ENCODE measurements at regions not wholly inside any gene's neighbourhood (a gene's known extent, or its start where the extent isn't known, plus 50 kb on each side); places are given as distances from the start of the nearest gene placed in this dataset.

DNA sequence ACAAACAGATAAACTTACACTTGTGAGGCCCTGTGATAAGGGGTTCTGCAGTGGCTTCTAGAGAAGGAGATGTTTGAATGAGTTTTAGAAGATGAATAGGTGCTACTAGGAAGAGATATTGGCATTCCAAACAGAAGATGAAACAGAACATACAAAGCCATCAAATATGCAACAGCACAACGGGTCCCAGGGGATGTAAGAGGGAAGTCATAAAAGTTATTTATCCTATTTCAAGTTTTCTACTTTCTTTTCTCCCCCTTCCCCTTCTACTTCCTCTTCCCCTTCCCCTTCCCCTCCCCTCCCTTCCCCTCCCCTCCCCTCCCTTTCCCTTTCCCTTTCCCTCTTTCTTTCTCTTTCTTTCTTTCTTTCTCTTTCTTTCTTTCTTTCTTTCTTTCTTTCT, 94.9 kb upstream of the CADM1 start:
- no peak for ATAC-seq
- H3K27ac Mint-ChIP-seq: no peak overlapping the region

GRCh38 chr11:115598257-115598901, 94.2 kb upstream of the CADM1 start:
- peaks cover 6% of the 10 kb centered on the region for H3K9me3 Mint-ChIP-seq
- no peaks in the 10 kb centered on the region for H3K27me3 Mint-ChIP-seq
- no peak overlapping the region for H3K4me3 Mint-ChIP-seq
- no peaks in the 10 kb centered on the region for H3K36me3 Mint-ChIP-seq
- no peak for ATAC-seq
- H3K27ac Mint-ChIP-seq: no peak overlapping the region
- peaks cover 6% of the 10 kb centered on the region for H3K4me1 Mint-ChIP-seq

More for the DNA sequence above, 94.9 kb upstream of the CADM1 start:
- no peaks in the 10 kb centered on the region for H3K27me3 Mint-ChIP-seq
- peaks cover 6% of the 10 kb centered on the region for H3K9me3 Mint-ChIP-seq
- H3K36me3 Mint-ChIP-seq: no peaks in the 10 kb centered on the region
- no peak overlapping the region for H3K4me3 Mint-ChIP-seq
- H3K4me1 Mint-ChIP-seq: peaks cover 6% of the 10 kb centered on the region

GRCh38 chr11:115591380-115591779, 87.2 kb upstream of the CADM1 start:
- H3K27ac Mint-ChIP-seq: no peak overlapping the region
- no peak overlapping the region for H3K4me3 Mint-ChIP-seq
- H3K27me3 Mint-ChIP-seq: no peaks in the 10 kb centered on the region
- no peak for ATAC-seq
- H3K36me3 Mint-ChIP-seq: no peaks in the 10 kb centered on the region
- H3K4me1 Mint-ChIP-seq: no peaks in the 10 kb centered on the region
- peaks cover 9% of the 10 kb centered on the region for H3K9me3 Mint-ChIP-seq

GRCh38 chr11:115590254-115590653, 86.0 kb upstream of the CADM1 start:
- no peak overlapping the region for H3K27ac Mint-ChIP-seq
- ATAC-seq: no peak
- H3K4me1 Mint-ChIP-seq: no peaks in the 10 kb centered on the region
- H3K36me3 Mint-ChIP-seq: no peaks in the 10 kb centered on the region
- peaks cover 9% of the 10 kb centered on the region for H3K9me3 Mint-ChIP-seq
- no peak overlapping the region for H3K4me3 Mint-ChIP-seq
- no peaks in the 10 kb centered on the region for H3K27me3 Mint-ChIP-seq

- no peak overlapping the region for H3K27ac Mint-ChIP-seq
- H3K4me1 Mint-ChIP-seq: no peaks in the 10 kb centered on the region
- H3K4me3 Mint-ChIP-seq: no peak overlapping the region
- H3K27me3 Mint-ChIP-seq: no peaks in the 10 kb centered on the region
- peaks cover 9% of the 10 kb centered on the region for H3K9me3 Mint-ChIP-seq
- no peak for ATAC-seq
- no peaks in the 10 kb centered on the region for H3K36me3 Mint-ChIP-seq
Measured at GRCh38 chr11:115587718-115588342, 83.6 kb upstream of the CADM1 start.

DNA sequence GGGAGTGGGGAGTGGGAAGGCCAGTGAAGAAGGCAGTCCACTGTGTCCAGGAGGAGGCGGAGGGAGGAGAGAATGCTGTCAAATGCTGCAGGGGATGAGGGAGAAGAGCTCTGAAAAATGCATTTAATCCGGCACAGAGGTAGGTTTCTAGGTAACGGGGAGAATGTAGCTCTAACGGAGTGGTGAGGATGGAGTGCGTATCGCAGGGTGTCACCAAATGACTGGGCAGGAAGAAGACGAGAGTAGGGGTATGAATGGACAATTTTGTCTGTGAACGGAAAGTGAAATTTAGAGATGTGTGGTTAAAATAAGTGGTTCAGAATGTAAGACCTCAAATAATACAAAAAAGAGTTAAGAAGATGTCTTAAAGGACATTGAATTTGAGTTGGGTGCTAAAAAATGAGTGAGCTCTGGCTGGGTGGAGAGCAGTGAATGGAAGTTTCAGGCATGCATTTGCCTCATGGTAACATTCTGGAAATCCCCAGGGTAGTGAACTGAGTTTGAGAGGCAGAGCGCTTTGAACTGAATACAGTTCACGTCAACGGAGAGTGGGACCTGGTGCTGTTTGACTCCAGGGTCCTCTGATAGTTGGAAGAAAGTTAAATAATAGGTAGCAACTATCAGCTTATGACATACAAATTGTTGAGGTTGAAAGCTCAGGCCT, 81.3 kb upstream of the CADM1 start:
- no peak overlapping the region for H3K4me3 Mint-ChIP-seq
- no peak overlapping the region for H3K27ac Mint-ChIP-seq
- ATAC-seq: peak; percentile 60
- no peaks in the 10 kb centered on the region for H3K4me1 Mint-ChIP-seq
- H3K27me3 Mint-ChIP-seq: no peaks in the 10 kb centered on the region
- no peaks in the 10 kb centered on the region for H3K36me3 Mint-ChIP-seq
- peaks cover 9% of the 10 kb centered on the region for H3K9me3 Mint-ChIP-seq

GRCh38 chr11:115581871-115582639, 77.8 kb upstream of the CADM1 start:
- ATAC-seq: no peak
- Mint-ChIP-seq H3K9me3 (peaks cover 2% of the 10 kb centered on the region), H3K27me3 (peaks cover 8% of the 10 kb centered on the region), H3K4me3 (no peak overlapping the region), H3K27ac (no peak overlapping the region), H3K4me1 (no peaks in the 10 kb centered on the region), H3K36me3 (no peaks in the 10 kb centered on the region)

GRCh38 chr11:115580927-115581680, 76.9 kb upstream of the CADM1 start:
- Mint-ChIP-seq H3K27ac (no peak overlapping the region), H3K9me3 (no peaks in the 10 kb centered on the region), H3K4me3 (no peak overlapping the region), H3K36me3 (no peaks in the 10 kb centered on the region), H3K4me1 (no peaks in the 10 kb centered on the region), H3K27me3 (peaks cover 8% of the 10 kb centered on the region)
- no peak for ATAC-seq

DNA sequence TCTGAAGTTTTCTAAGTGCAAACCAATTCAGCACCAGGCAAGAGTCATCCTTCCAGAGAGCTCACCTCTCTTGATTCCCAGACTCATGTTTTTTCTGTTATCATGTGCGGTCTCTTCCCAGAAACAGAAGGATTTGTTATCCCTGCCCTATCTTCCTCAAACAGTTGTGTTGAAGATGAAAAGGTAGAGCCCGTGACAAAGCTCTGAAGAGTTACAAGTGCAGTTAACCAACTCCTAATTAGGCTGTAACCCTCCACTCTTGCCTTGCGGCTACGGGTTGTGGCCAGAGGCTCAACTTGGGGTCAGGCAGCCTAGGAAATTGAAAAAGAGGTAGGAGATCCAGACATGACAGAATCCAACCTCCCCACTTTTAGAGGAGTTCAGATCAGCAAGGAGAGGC, 76.2 kb upstream of the CADM1 start:
- no peak for ATAC-seq
- H3K36me3 Mint-ChIP-seq: no peaks in the 10 kb centered on the region
- H3K27ac Mint-ChIP-seq: no peak overlapping the region
- no peak overlapping the region for H3K4me3 Mint-ChIP-seq
- H3K27me3 Mint-ChIP-seq: peaks cover 8% of the 10 kb centered on the region
- H3K9me3 Mint-ChIP-seq: no peaks in the 10 kb centered on the region
- no peaks in the 10 kb centered on the region for H3K4me1 Mint-ChIP-seq

DNA sequence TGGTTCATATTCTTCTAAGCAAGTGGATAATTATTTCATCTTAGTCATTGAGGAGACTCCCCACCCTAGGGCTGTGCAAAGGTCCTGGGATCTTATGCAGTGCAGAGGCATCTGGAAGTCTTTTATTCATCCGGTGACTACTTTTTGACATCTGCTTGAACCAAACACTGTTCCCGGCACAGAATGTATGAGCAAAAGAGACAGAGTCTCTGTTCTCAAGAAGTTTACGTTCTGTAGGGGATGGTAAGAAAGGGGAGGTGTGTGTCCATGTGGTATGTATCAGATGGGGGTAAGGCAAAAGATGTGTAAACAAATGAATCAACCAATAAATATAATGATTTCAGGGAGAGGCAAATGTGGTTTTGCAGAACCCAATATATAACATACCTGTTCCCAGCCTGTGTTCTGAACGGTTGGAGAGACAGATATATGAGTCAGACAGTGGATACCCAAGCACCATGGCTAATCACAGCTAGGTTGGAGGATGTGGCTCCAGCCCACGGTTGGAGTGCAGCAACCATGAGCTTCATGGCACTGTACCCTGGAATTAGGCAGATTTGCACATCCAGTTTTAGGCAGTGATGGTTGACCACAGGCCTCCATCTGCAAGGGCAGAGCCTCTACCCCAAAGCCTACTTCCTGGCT, 75.1 kb upstream of the CADM1 start:
- Mint-ChIP-seq H3K9me3 (no peaks in the 10 kb centered on the region), H3K4me3 (no peak overlapping the region), H3K27ac (no peak overlapping the region), H3K27me3 (peaks cover 8% of the 10 kb centered on the region), H3K4me1 (no peaks in the 10 kb centered on the region), H3K36me3 (no peaks in the 10 kb centered on the region)
- no peak for ATAC-seq

- H3K27ac Mint-ChIP-seq: no peak overlapping the region
Measured at GRCh38 chr11:115578275-115578674, 74.1 kb upstream of the CADM1 start.

GRCh38 chr11:115577701-115578100, 73.5 kb upstream of the CADM1 start:
- H3K36me3 Mint-ChIP-seq: no peaks in the 10 kb centered on the region
- no peak for ATAC-seq
- no peak overlapping the region for H3K4me3 Mint-ChIP-seq
- H3K27ac Mint-ChIP-seq: no peak overlapping the region
- no peaks in the 10 kb centered on the region for H3K4me1 Mint-ChIP-seq
- H3K27me3 Mint-ChIP-seq: peaks cover 8% of the 10 kb centered on the region
- no peaks in the 10 kb centered on the region for H3K9me3 Mint-ChIP-seq

More at GRCh38 chr11:115578275-115578674, 74.1 kb upstream of the CADM1 start:
- no peaks in the 10 kb centered on the region for H3K4me1 Mint-ChIP-seq
- no peak for ATAC-seq
- H3K9me3 Mint-ChIP-seq: no peaks in the 10 kb centered on the region
- H3K4me3 Mint-ChIP-seq: no peak overlapping the region
- H3K36me3 Mint-ChIP-seq: no peaks in the 10 kb centered on the region
- H3K27me3 Mint-ChIP-seq: peaks cover 8% of the 10 kb centered on the region

DNA sequence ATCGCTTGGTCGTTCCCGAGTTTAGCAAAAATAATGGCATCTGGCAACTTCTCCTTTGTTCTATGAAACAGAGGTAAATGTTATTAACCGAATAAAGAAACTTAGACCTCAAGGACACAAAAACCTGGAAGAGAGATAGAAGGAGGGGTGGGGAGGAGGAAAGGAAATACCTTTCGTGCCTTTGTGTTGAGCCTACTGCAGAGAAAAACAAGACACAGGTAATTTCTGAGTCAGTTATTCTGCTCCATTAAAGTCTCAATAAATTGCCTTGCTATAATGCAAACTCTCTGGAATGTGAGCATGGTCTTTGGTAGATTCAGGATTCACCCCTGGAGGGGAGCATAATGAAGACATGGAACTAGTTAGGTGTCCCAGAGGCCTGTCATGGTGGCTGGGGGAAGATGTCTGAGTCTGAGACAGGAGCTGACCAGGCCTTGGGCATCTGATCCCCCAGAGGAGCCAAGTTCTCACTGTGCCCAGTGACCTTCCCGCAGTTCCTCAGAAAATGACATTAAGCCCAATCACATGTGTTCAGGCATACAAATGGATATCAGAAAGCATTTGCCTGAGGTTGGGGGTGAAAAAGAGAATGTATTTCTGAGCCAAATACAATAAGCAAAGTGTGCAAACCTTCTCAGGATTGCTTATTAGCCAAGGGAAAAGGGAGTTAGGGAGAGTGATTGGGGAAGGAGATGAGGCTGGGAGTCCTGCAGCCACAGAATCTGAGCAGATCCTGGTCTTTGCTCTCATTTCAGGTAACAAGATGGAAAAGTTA, 72.6 kb upstream of the CADM1 start:
- Mint-ChIP-seq H3K4me3 (no peak overlapping the region), H3K9me3 (no peaks in the 10 kb centered on the region), H3K36me3 (no peaks in the 10 kb centered on the region), H3K27me3 (peaks cover 8% of the 10 kb centered on the region), H3K4me1 (no peaks in the 10 kb centered on the region), H3K27ac (no peak overlapping the region)
- no peak for ATAC-seq

GRCh38 chr11:115572551-115572950, 68.3 kb upstream of the CADM1 start:
- H3K9me3 Mint-ChIP-seq: no peaks in the 10 kb centered on the region
- H3K27ac Mint-ChIP-seq: no peak overlapping the region
- no peak overlapping the region for H3K4me3 Mint-ChIP-seq
- H3K36me3 Mint-ChIP-seq: no peaks in the 10 kb centered on the region
- no peak for ATAC-seq
- no peaks in the 10 kb centered on the region for H3K4me1 Mint-ChIP-seq
- no peaks in the 10 kb centered on the region for H3K27me3 Mint-ChIP-seq
